ENCODE measurements at regions not wholly inside any gene's neighbourhood (a gene's known extent, or its start where the extent isn't known, plus 50 kb on each side); places are given as distances from the start of the nearest gene placed in this dataset.

DNA sequence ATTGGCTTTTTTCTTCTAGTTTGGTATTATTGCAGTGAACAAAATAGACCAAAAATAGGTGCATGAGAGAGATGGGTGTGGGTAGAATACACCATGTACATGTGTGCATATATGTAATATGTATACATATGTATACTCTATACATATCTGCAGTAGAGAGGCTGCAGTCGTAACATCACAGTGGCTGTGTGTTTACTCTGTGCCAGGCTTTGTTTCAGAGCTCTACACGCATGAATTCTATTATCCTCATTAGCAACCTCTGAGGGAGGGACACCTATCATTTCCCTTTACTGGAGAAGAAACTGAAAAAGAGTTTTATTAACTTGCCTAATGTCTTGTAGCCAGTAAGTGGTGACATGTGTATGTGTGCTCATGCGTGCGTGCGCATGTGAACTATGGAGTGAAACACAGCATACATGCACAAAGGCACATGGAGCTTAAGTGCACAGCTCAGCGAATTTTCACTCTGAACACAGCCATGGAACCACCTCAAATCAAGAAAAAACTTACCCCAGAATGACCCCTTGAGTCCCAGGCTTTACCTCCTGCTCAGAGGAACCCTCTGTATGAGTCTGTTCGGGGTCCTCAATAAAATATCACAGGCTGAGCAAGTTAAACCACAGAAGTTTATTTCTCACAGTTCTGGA lies 452.5 kb downstream of the CDH26 start:
- Histone ChIP-seq H3K27ac (ENCODE audit: low read depth, low read length) (no peak overlapping the region), H3K27me3 (ENCODE audit: control insufficient read depth, insufficient read depth, low read length) (no peaks in the 10 kb centered on the region), H3K4me3 (ENCODE audit: low read depth, low read length) (no peak overlapping the region), H3K9me3 (ENCODE audit: control insufficient read depth, insufficient read depth, low read length) (no peaks in the 10 kb centered on the region)
- CTCF ChIA-PET: no interaction called here
- POLR2A ChIA-PET: no interaction called here
- TF ChIP-seq CTCF (IDR thresholded peaks at IDR 0.05; ENCODE audit: low read depth, low read length): no peak
- DNase-seq (ENCODE audit: low read depth, low spot score): no peak

DNA sequence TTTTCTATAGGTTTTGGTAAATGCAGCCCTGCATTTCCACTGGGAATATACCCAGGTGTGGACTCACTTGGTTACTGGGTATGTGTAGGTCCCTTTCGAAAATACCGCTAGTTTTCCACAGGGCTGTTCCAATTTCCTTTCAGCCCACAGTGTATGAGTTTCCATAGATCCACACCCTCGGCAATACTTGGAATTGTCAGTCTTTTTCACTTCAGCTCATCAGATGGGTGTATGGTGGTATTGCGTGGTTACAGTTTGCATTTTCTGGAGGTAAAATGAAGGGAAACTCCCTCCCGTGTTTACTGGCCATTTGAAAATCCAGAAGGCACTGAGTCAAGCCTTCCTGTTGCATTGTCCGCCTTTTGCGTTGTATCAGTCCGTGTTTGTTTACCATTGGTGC lies 453.6 kb downstream of the CDH26 start:
- Histone ChIP-seq H3K27me3 (ENCODE audit: control insufficient read depth, insufficient read depth, low read length) (no peaks in the 10 kb centered on the region), H3K27ac (ENCODE audit: low read depth, low read length) (no peak overlapping the region), H3K9me3 (ENCODE audit: control insufficient read depth, insufficient read depth, low read length) (no peaks in the 10 kb centered on the region), H3K4me3 (ENCODE audit: low read depth, low read length) (no peak overlapping the region)
- TF ChIP-seq CTCF (IDR thresholded peaks at IDR 0.05; ENCODE audit: low read depth, low read length): no peak
- DNase-seq (ENCODE audit: low read depth, low spot score): no peak
- ChIA-PET POLR2A (no interaction called here), CTCF (no interaction called here)

GRCh38 chr20:60420676-60421229 lies 462.5 kb downstream of the CDH26 start:
- CTCF ChIA-PET: no interaction called here
- H3K27ac ChIP-seq (ENCODE audit: low read depth, low read length): no peak overlapping the region
- POLR2A ChIA-PET: no interaction called here
- H3K4me3 ChIP-seq (ENCODE audit: low read depth, low read length): no peak overlapping the region
- H3K27me3 ChIP-seq (ENCODE audit: control insufficient read depth, insufficient read depth, low read length): no peaks in the 10 kb centered on the region
- no peak for DNase-seq (ENCODE audit: low read depth, low spot score)
- no peaks in the 10 kb centered on the region for H3K9me3 ChIP-seq (ENCODE audit: control insufficient read depth, insufficient read depth, low read length)
- TF ChIP-seq CTCF (IDR thresholded peaks at IDR 0.05; ENCODE audit: low read depth, low read length): no peak

- no peak overlapping the region for H3K27ac ChIP-seq (ENCODE audit: low read depth, low read length)
- ChIA-PET POLR2A (no interaction called here), CTCF (no interaction called here)
- H3K4me3 ChIP-seq (ENCODE audit: low read depth, low read length): no peak overlapping the region
- no peaks in the 10 kb centered on the region for H3K9me3 ChIP-seq (ENCODE audit: control insufficient read depth, insufficient read depth, low read length)
- TF ChIP-seq CTCF (IDR thresholded peaks at IDR 0.05; ENCODE audit: low read depth, low read length): no peak
- no peaks in the 10 kb centered on the region for H3K27me3 ChIP-seq (ENCODE audit: control insufficient read depth, insufficient read depth, low read length)
- DNase-seq (ENCODE audit: low read depth, low spot score): no peak
Measured at GRCh38 chr20:60422848-60423247, 464.6 kb downstream of the CDH26 start.

DNA sequence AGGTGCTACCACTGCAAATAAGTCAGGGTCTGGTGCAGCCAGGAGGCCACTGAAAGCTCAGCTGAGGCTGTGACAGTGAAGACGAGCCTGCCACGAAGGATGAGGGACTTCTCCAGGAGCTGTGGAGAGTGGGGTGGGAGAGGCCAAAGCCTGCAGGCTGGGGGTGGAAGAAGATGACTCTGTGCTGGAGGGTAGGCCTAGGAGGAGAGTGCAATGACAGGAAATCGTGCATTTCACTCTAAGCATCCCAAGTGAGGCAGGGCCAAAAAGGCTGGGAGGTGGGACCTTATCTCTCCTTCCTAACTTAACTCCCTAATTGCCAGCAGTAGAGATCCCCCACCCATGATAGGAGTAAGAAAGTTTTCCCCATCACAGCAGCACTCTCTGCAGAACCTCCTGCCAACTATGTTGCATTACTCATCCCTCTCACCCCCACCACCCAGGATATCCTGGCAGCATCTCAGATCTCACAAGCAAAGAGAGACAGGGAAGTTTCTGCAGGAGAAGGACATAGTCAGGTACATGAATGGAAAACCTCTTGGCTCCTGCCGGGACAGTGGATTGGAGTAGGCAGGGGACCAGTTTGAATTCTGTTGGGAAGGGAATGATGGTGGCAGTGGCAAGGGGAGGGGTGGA lies 466.2 kb downstream of the CDH26 start:
- CTCF ChIA-PET: no interaction called here

More for the DNA sequence above, 466.2 kb downstream of the CDH26 start:
- no peak overlapping the region for H3K27ac ChIP-seq (ENCODE audit: low read depth, low read length)
- no peaks in the 10 kb centered on the region for H3K27me3 ChIP-seq (ENCODE audit: control insufficient read depth, insufficient read depth, low read length)
- H3K9me3 ChIP-seq (ENCODE audit: control insufficient read depth, insufficient read depth, low read length): no peaks in the 10 kb centered on the region
- no peak overlapping the region for H3K4me3 ChIP-seq (ENCODE audit: low read depth, low read length)
- no peak for DNase-seq (ENCODE audit: low read depth, low spot score)
- no peak for TF ChIP-seq CTCF (IDR thresholded peaks at IDR 0.05; ENCODE audit: low read depth, low read length)
- POLR2A ChIA-PET: no interaction called here

Measured in AG04450 (cell line).